ENCODE measurements at regions not wholly inside any gene's neighbourhood (a gene's known extent, or its start where the extent isn't known, plus 50 kb on each side); places are given as distances from the start of the nearest gene placed in this dataset.
A peak's percentile ranks its signal among the peaks of the same experiment; 100 is the strongest.
"Not testable (repeated sequence)": the region's sequence is repeated elsewhere in the genome, so short reads cannot be mapped to it uniquely, and the experiment has no call there.

DNA sequence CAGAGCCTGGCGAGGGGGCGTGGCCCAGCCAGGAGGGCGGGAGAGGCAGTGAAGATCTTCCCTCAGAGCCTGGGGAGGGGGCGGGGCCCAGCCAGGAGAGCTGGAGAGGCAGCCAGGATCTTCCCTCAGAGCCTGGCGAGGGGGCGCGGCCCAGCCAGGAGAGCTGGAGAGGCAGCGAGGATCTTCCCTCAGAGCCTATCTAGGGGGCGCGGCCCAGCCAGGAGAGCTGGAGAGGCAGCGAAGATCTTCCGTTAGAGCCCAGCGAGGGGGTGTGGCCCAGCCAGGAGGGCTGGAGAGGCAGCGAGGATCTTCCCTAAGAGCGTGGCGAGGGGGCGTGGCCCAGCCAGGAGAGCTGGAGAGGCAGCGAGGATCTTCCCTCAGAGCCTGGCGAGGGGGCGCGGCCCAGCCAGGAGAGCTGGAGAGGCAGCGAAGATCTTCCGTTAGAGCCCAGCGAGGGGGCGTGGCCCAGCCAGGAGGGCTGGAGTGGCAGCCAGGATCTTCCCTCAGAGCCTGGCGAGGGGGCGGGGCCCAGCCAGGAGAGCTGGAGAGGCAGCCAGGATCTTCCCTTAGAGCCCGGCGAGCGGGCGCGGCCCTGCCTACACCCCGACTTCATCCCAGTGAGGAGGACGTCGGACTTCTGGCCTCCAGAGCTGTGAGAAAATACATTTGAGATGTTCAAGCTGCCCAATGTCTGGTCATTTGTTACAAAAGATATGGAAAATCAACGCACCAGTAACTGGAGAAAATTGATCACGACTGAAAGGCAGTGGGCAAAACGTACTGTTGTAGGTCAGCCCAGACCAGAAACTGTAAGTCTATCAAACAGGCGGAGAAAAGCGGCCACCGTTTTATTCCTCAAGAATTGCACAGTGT, 63.4 kb upstream of the TMEM18 start:
- H3K27ac Mint-ChIP-seq; H3K36me3 Mint-ChIP-seq (ENCODE audit: insufficient read depth in 2 of 2); H3K9me3 Mint-ChIP-seq: not testable (repeated sequence)
- Mint-ChIP-seq H3K27me3 (ENCODE audit: low read depth) (peaks cover 26% of the 10 kb centered on the region), H3K4me3 (peak overlapping the region; percentile 90 to 92), H3K4me1 (ENCODE audit: low read depth) (peaks cover 17% of the 10 kb centered on the region)
- peak; percentile 17 to 70 for DNase-seq
- ATAC-seq (replicated peaks in 1 of 2), result peak in 1 of 2 donors; percentile 47

DNA sequence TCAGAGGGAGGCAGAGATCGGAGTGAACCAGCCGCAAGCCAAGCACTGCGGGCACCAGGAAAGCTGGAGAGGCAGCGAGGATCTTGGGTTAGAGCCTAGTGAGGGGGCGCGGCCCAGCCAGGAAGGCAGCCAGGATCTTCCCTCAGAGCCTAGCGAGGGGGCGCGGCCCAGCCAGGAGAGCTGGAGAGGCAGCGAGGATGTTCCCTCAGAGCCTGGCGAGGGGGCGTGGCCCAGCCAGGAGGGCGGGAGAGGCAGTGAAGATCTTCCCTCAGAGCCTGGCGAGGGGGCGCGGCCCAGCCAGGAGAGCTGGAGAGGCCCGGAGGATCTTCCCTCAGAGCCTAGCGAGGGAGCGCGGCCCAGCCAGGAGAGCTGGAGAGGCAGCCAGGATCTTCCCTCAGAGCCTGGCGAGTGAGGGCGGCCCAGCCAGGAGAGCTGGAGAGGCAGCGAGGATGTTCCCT, 62.7 kb upstream of the TMEM18 start:
- not testable (repeated sequence) for H3K9me3 Mint-ChIP-seq; ATAC-seq (replicated peaks in 1 of 2); H3K36me3 Mint-ChIP-seq (ENCODE audit: insufficient read depth in 2 of 2); H3K27ac Mint-ChIP-seq
- peaks cover 17% of the 10 kb centered on the region for H3K4me1 Mint-ChIP-seq (ENCODE audit: low read depth)
- peaks cover 26% of the 10 kb centered on the region for H3K27me3 Mint-ChIP-seq (ENCODE audit: low read depth)
- peak in 1 of 2 donors; percentile 20 for DNase-seq
- H3K4me3 Mint-ChIP-seq, result peak overlapping the region; percentile 90 to 92

DNA sequence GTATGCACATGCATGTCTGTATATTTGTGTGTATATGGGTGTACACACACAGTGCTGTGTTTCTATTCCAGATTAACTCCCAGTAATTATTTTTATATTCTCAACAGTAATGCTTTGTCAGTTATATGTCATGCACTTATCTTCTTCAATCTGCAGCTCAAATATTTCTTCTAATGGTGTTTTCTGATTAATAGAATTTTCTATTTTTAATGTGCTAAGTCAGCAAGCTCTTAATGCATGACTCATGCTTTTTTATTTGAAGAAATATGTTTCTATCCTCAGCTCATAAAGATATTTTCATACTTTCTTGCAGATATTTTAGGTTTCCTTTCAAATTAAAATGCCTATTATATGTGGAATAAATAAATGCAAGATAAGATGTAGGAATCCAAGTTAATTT, 59.7 kb upstream of the TMEM18 start:
- Mint-ChIP-seq H3K27me3 (ENCODE audit: low read depth) (peaks cover 18% of the 10 kb centered on the region), H3K27ac (no peak overlapping the region), H3K9me3 (no peaks in the 10 kb centered on the region), H3K36me3 (ENCODE audit: insufficient read depth in 2 of 2) (no peaks in the 10 kb centered on the region), H3K4me1 (ENCODE audit: low read depth) (peaks cover 17% of the 10 kb centered on the region), H3K4me3 (no peak overlapping the region)
- ATAC-seq (replicated peaks in 1 of 2) (no peak), DNase-seq (no peak)

DNA sequence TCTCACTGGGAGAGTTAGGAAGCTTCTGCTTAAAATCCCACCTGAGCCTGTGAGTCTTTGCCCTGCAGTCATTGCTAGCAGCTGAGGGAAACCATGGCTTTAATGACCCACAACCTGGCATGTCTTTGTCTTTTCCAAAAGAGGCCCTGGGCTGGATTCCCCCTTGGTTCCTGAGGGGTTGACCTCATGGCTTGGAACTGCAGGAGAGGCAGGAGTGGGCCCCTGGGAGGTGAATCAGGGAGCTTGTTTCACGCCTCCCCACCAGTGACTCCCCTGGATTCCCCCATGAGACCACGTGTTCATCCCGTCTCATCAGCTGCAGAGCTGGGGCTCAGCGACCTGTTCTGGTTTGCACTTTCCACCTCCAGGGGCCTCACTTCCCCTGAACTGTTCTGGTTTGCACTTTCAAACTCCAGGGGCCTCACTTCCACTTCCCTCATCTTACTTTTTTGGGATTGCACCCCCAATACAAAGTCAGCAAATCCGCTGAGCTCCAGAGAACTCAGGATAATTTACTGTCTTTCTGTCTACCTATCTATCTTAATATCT, 58.5 kb upstream of the TMEM18 start:
- Mint-ChIP-seq H3K4me1 (ENCODE audit: low read depth) (peaks cover 17% of the 10 kb centered on the region), H3K36me3 (ENCODE audit: insufficient read depth in 2 of 2) (no peaks in the 10 kb centered on the region), H3K27ac (no peak overlapping the region), H3K9me3 (no peaks in the 10 kb centered on the region), H3K4me3 (no peak overlapping the region), H3K27me3 (ENCODE audit: low read depth) (peaks cover 11% of the 10 kb centered on the region)
- ATAC-seq (replicated peaks in 1 of 2) (no peak), DNase-seq (no peak)

DNA sequence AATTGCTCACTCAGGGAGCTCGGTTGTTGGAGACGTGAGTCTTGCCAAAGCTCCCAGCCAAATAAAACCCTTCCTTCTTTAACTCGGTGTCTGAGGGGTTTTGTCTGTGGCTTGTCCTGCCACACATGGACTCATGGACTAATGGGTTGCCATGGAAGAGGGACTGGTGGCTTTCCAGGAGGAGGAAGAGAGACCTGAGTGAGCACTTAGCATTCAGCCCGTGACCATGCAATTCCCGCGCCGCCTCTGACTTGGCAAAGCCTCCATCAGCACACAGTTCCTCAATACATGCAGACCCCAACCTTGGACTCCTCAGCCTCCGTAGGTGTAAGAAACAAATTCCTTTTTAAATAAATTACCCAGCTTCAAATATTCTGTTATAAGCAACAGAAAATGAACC, 57.3 kb upstream of the TMEM18 start:
- no peak overlapping the region for H3K4me3 Mint-ChIP-seq
- H3K27ac Mint-ChIP-seq, result no peak overlapping the region
- H3K9me3 Mint-ChIP-seq, result no peaks in the 10 kb centered on the region

DNA sequence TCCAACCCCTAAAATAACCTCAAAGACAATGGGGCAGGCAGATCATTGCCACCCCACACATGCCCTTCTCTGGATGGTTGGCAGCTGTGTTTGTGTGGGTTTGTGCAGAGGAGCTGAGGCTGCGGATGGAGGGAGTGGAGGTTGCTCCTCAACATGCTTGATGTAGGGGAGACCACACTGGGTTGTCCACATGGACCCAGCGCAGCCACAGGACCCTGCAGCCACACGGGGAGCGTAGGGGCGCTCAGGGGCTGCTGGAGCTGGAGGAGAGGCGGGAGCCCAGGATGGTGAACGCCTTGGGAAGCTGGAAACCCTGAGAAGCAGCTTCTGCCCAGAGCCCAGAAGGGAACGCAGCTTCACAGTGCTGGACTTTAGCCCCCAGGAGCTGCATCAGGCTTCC, 56.3 kb upstream of the TMEM18 start:
- Mint-ChIP-seq H3K36me3 (ENCODE audit: insufficient read depth in 2 of 2) (no peaks in the 10 kb centered on the region), H3K27ac (no peak overlapping the region), H3K4me1 (ENCODE audit: low read depth) (peaks cover 11% of the 10 kb centered on the region), H3K4me3 (no peak overlapping the region), H3K9me3 (no peaks in the 10 kb centered on the region), H3K27me3 (ENCODE audit: low read depth) (peaks cover 23% of the 10 kb centered on the region)
- ATAC-seq (replicated peaks in 1 of 2), result no peak
- no peak for DNase-seq

More for the DNA sequence above, 57.3 kb upstream of the TMEM18 start:
- ATAC-seq (replicated peaks in 1 of 2) (no peak), DNase-seq (no peak)
- Mint-ChIP-seq H3K4me1 (ENCODE audit: low read depth) (peaks cover 14% of the 10 kb centered on the region), H3K27me3 (ENCODE audit: low read depth) (peaks cover 13% of the 10 kb centered on the region), H3K36me3 (ENCODE audit: insufficient read depth in 2 of 2) (no peaks in the 10 kb centered on the region)

DNA sequence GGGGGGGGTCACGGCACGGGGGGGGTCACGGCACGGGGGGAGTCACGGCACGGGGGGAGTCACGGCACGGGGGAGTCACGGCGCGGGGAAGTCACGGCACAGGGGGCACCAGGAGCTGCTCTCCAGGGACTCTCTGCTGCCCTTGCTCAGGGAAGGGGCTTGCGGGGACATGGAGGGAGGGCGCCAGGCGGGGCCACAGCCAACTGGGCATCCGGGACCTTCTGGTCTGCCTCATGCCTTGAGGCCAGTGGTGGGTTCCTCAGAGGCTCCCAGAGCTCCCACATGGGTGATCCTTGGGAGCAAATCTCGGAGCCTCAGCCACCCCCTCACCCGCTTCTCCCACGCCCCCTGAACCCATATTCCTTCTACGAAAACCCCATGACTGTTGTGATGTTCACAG, 55.8 kb upstream of the TMEM18 start:
- H3K9me3 Mint-ChIP-seq, result no peaks in the 10 kb centered on the region
- DNase-seq (no peak), ATAC-seq (replicated peaks in 1 of 2) (no peak)
- H3K27ac Mint-ChIP-seq, result no peak overlapping the region
- peaks cover 26% of the 10 kb centered on the region for H3K27me3 Mint-ChIP-seq (ENCODE audit: low read depth)
- no peak overlapping the region for H3K4me3 Mint-ChIP-seq
- H3K4me1 Mint-ChIP-seq (ENCODE audit: low read depth), result peaks cover 11% of the 10 kb centered on the region
- H3K36me3 Mint-ChIP-seq (ENCODE audit: insufficient read depth in 2 of 2), result no peaks in the 10 kb centered on the region

DNA sequence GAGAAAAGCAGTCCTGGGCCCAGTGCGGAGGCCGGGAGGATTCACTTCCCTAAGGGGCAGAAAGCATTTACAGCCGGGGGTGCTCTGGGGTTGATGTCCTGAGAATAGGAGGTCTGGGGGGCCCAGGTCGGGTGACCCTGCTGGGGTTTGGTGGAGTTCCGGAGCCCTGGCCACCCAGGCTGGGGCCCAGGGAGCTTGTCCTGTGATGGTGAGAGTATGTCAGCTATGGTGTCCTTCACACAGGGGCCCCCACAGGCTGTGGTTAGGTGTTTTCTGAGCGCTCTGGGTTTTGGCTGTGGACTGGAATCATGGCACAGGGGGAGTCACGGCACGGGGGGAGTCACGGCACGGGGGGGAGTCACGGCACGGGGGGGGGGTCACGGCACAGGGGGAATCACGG, 54.5 kb upstream of the TMEM18 start:
- DNase-seq (no peak), ATAC-seq (replicated peaks in 1 of 2) (no peak)
- Mint-ChIP-seq H3K4me3 (no peak overlapping the region), H3K27me3 (ENCODE audit: low read depth) (peaks cover 23% of the 10 kb centered on the region), H3K36me3 (ENCODE audit: insufficient read depth in 2 of 2) (no peaks in the 10 kb centered on the region), H3K27ac (no peak overlapping the region), H3K9me3 (no peaks in the 10 kb centered on the region), H3K4me1 (ENCODE audit: low read depth) (peaks cover 11% of the 10 kb centered on the region)

DNA sequence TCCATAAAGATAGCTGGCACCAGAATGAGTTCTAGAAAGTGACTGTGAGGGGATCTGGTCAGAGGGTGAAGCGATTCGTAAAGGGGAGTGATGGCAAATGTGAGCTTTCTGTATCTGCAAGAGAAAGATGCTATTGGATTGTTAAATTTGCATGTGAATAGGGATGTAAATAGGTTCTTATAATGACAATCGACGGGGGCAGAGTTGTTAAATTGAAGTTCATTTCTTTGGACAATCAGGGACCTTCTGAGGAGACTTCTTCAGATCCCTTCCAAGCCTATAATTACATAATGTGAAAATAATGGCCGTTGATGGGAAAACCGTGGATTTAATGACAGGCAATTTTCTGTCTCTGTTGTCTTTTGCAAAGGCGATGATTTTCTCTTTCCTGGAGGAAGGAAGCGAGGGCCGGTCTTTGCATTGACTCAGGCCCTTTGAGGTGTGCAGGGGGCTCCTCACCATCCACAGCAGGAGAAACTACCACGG, 52.2 kb upstream of the TMEM18 start:
- ATAC-seq (replicated peaks in 1 of 2), result no peak
- no peaks in the 10 kb centered on the region for H3K36me3 Mint-ChIP-seq (ENCODE audit: insufficient read depth in 2 of 2)

DNA sequence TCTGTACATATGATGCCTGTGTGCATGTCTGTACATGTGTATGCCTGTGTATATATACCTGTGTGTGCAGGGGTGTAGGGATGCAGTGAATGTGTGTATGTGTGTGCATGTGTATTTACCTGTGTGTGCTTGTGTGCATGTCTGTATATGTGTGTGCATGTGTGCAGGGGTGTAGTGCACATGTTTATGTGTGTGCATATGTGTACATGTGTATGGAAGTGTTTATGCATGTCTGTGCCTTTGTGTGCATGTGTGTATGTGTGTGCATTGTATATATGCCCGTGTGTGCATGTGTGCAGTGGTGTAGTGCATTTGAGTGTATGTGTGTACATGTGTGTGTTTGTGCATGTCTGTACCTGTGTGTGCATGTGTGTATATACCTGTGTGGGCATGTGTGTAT, 51.0 kb upstream of the TMEM18 start:
- DNase-seq (no peak), ATAC-seq (replicated peaks in 1 of 2) (no peak)
- Mint-ChIP-seq H3K4me3 (no peak overlapping the region), H3K27ac (no peak overlapping the region), H3K4me1 (ENCODE audit: low read depth) (no peaks in the 10 kb centered on the region), H3K27me3 (ENCODE audit: low read depth) (peaks cover 38% of the 10 kb centered on the region), H3K9me3 (no peaks in the 10 kb centered on the region), H3K36me3 (ENCODE audit: insufficient read depth in 2 of 2) (no peaks in the 10 kb centered on the region)

More for the DNA sequence above, 52.2 kb upstream of the TMEM18 start:
- H3K27me3 Mint-ChIP-seq (ENCODE audit: low read depth), result peaks cover 30% of the 10 kb centered on the region
- no peak for DNase-seq
- H3K4me3 Mint-ChIP-seq, result no peak overlapping the region
- no peak overlapping the region for H3K27ac Mint-ChIP-seq
- H3K4me1 Mint-ChIP-seq (ENCODE audit: low read depth), result no peaks in the 10 kb centered on the region
- H3K9me3 Mint-ChIP-seq, result no peaks in the 10 kb centered on the region

DNA sequence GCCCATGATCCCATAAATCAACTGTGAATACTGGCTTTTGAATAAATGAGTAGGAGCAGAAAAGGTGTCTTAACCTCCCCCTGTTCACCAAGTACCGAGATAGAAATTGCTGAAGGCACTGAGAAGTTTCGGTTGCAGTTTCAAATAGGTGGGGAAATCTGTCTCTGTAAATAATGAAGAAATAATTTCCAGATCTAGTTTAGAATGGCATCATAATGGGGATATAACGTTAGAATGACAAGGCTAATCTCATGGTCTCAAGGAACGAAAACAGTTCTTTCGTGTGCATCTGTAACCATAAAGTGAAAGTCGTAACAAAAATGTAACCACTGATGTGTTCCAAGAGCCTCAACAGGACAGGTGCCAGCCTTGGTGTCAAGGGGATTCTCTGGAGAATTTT, 49.9 kb upstream of the TMEM18 start:
- H3K27me3 Mint-ChIP-seq (ENCODE audit: low read depth), result peaks cover 38% of the 10 kb centered on the region
- no peaks in the 10 kb centered on the region for H3K36me3 Mint-ChIP-seq (ENCODE audit: insufficient read depth in 2 of 2)
- H3K4me1 Mint-ChIP-seq (ENCODE audit: low read depth), result no peaks in the 10 kb centered on the region
- peak overlapping the region in 1 of 2 donors; percentile 67 for H3K4me3 Mint-ChIP-seq
- ATAC-seq (replicated peaks in 1 of 2) (peak in 1 of 2 donors; percentile 60), DNase-seq (no peak)
- H3K9me3 Mint-ChIP-seq, result no peaks in the 10 kb centered on the region
- H3K27ac Mint-ChIP-seq, result no peak overlapping the region

Data from activated T-cell treated with anti-CD3 and anti-CD28 coated beads, Interleukin-2, amount 50 U/mL, for 72 hours (primary cell).